Lower lobe of right lung (tissue), 2 donors: ENCODE measurements at regions not wholly inside any gene's neighbourhood (a gene's known extent, or its start where the extent isn't known, plus 50 kb on each side); places are given as distances from the start of the nearest gene placed in this dataset.

ENCODE experiments used
- ATAC-seq, 2 donors: fragments of 200-7000 bp; cut with Tn5 transposase; one replicate each; pipeline ENCODE4 v1.9.1; 2020 to 2022; ENCODE audit warnings: mild to moderate bottlenecking in 2 of 2, moderate library complexity in 2 of 2
- DNase-seq: peaks from one replicate; pipeline ENCODE4 v3.0.0-alpha.2; 2020
- H3K27ac ChIP-seq: fragments of 200-600 bp; one replicate; pipeline ENCODE4 v1.8.0; 2022
- H3K27me3 ChIP-seq: fragments of 200-600 bp; one replicate; pipeline ENCODE4 v1.8.0; 2022; ENCODE audit warnings: low read depth
- H3K36me3 ChIP-seq: fragments of 200-600 bp; one replicate; pipeline ENCODE4 v1.8.0; 2022; ENCODE audit warnings: mild to moderate bottlenecking
- H3K4me1 ChIP-seq: fragments of 200-600 bp; one replicate; pipeline ENCODE4 v1.8.0; 2022
- H3K4me3 ChIP-seq: fragments of 200-600 bp; one replicate; pipeline ENCODE4 v1.8.0; 2022; ENCODE audit warnings: mild to moderate bottlenecking
- H3K9me3 ChIP-seq: fragments of 200-600 bp; one replicate; pipeline ENCODE4 v1.8.0; 2022
- intact Hi-C: fragments of 100-400 bp; cut with DNase I; formaldehyde crosslinking; loops from one replicate; pipeline ENCODE4 v1.11.0; 2022
- TF ChIP-seq, protein P1 (sequence below): fragments of 200-600 bp; IDR thresholded peaks from one replicate; pipeline ENCODE4 v1.8.0; 2022; ENCODE audit warnings: antibody characterized with exemption, mild to moderate bottlenecking
- donor health status: DM: no; HTN: yes; CAD: no; lungs with severe emphysema.

DNA sequence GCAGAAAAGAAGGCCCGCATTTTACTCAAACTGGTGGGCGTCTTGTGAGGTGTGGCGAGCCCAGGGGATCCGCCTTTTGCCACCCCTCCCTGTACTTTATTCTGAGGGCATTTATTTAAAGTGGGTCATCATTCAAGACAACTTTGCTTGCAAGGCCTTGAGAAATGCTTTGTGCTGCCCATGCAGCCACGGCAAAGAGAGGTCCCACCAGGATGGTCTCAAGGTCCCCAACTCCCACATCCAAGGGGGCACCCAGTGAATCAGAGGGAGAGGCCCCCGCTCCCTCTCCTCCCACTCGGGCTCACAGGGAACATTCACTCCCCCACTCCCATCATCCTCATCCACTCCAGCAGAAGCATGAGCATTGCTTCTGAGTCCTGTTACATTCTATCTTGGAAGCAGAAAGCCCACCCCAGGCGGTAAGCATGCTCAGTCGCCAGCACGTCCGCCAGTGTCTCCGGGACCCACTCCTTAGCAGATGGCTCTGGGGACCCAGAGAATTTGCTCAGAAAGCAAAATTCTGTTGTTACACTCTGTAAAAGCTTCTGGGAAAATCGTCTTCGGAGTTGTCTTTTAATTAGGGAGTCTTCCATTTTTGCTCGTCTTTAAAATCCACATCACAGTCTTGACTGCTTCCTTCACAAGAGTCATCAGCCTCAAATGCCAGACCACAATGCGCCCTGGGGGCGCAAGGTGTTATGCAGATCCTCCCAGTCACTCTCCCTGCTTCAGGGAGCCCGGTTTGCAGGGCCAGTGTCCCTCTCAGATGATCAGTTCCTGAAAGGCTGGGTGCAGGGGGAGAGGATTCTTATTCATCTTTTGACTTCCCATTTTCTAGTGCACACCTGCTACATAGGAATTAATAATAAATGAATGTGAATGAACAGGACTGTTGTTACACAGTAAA lies 99.4 kb upstream of the NCK2 start:
- no peak overlapping the region for H3K4me3 ChIP-seq
- ATAC-seq: no peak
- intact Hi-C loops: no loop called here
- no peaks in the 10 kb centered on the region for H3K27me3 ChIP-seq
- H3K9me3 ChIP-seq: no peaks in the 10 kb centered on the region
- TF ChIP-seq, protein P1, sequence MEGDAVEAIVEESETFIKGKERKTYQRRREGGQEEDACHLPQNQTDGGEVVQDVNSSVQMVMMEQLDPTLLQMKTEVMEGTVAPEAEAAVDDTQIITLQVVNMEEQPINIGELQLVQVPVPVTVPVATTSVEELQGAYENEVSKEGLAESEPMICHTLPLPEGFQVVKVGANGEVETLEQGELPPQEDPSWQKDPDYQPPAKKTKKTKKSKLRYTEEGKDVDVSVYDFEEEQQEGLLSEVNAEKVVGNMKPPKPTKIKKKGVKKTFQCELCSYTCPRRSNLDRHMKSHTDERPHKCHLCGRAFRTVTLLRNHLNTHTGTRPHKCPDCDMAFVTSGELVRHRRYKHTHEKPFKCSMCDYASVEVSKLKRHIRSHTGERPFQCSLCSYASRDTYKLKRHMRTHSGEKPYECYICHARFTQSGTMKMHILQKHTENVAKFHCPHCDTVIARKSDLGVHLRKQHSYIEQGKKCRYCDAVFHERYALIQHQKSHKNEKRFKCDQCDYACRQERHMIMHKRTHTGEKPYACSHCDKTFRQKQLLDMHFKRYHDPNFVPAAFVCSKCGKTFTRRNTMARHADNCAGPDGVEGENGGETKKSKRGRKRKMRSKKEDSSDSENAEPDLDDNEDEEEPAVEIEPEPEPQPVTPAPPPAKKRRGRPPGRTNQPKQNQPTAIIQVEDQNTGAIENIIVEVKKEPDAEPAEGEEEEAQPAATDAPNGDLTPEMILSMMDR: no peak
- DNase-seq: no peak
- no peaks in the 10 kb centered on the region for H3K4me1 ChIP-seq
- H3K27ac ChIP-seq: no peak overlapping the region
- H3K36me3 ChIP-seq: no peaks in the 10 kb centered on the region

- Histone ChIP-seq H3K9me3 (no peaks in the 10 kb centered on the region), H3K4me1 (no peaks in the 10 kb centered on the region), H3K36me3 (no peaks in the 10 kb centered on the region), H3K27me3 (no peaks in the 10 kb centered on the region), H3K4me3 (no peak overlapping the region), H3K27ac (no peak overlapping the region)
- TF ChIP-seq, protein P1: no peak
- intact Hi-C loops: no loop called here
- DNase-seq: no peak
- no peak for ATAC-seq
Measured at GRCh38 chr2:105644174-105644980, 100.3 kb upstream of the NCK2 start.

DNA sequence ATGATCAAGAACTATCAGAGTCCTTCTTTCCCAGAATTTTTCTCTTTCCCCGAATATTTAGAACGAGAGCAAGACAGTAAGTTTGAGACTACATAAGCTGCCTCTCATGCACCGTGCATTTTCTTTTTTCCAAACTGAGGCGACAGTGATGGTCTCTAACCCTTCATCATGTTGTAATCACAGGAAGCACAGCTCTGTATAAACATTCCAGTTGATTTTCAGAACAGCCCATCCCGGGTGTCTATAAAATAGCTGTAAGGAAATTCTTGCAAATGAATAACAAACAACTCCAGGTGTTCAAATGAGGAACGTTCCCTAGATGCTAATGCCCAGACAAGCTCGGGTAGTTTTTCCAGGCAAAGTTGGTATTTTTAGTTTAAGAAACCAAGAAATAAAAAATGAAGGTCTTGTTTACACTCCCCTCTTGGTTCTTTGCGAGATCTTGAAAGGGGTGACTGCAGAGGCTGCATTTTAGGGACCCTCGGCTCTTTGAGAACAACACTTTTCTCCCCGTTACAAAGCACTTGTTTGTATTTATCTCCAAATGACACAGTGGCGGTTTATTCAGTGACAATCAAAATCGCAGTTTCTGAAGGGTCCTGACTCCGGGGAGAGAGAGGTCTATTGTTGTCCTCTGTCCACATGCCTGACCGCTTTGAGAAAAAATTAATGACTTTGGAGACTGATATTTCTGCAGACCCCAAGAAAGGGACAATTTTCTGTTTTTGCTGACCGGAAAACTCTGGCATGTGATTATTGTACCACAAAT lies 101.1 kb upstream of the NCK2 start:
- H3K27ac ChIP-seq: no peak overlapping the region
- intact Hi-C loops: no loop called here
- no peaks in the 10 kb centered on the region for H3K27me3 ChIP-seq
- DNase-seq: no peak
- TF ChIP-seq, protein P1: no peak
- no peak overlapping the region for H3K4me3 ChIP-seq
- ATAC-seq: no peak
- no peaks in the 10 kb centered on the region for H3K4me1 ChIP-seq
- H3K36me3 ChIP-seq: no peaks in the 10 kb centered on the region
- H3K9me3 ChIP-seq: no peaks in the 10 kb centered on the region

DNA sequence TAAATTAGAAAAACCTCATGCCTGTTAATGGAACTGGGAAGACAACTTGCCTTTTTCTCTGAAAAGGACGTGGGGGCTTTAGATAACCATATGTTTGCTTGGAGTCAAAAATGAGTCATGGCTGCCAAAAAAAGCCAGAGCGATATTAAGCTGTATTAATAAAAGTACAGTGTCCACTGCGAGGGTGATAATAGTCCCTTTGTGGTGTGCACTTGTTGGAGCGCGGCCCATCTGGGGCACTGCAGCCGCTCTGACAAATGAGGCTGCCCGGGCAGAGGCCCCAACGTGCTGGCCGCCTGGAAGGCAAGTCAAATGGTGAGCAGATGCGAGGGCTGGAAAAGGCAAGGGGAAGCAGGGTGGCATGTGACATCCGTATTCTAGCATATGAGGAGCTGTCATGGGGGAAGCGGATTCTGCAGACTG lies 103.3 kb upstream of the NCK2 start:
- Histone ChIP-seq H3K27ac (no peak overlapping the region), H3K4me3 (no peak overlapping the region), H3K4me1 (no peaks in the 10 kb centered on the region), H3K36me3 (no peaks in the 10 kb centered on the region), H3K27me3 (no peaks in the 10 kb centered on the region), H3K9me3 (no peaks in the 10 kb centered on the region)
- DNase-seq (no peak), ATAC-seq (no peak)
- intact Hi-C loops: no loop called here
- TF ChIP-seq, protein P1: no peak

- Histone ChIP-seq H3K4me3 (no peak overlapping the region), H3K27me3 (no peaks in the 10 kb centered on the region), H3K4me1 (no peaks in the 10 kb centered on the region), H3K27ac (no peak overlapping the region), H3K36me3 (no peaks in the 10 kb centered on the region), H3K9me3 (no peaks in the 10 kb centered on the region)
- no peak for ATAC-seq
- TF ChIP-seq, protein P1: no peak
- intact Hi-C loops: no loop called here
- no peak for DNase-seq
Measured at GRCh38 chr2:105640246-105640645, 104.5 kb upstream of the NCK2 start.
